AG04450 (cell line): ENCODE measurements at regions not wholly inside any gene's neighbourhood (a gene's known extent, or its start where the extent isn't known, plus 50 kb on each side); places are given as distances from the start of the nearest gene placed in this dataset.

Experiments
- CTCF ChIA-PET: fragments of 300-600, 350-600 bp; formaldehyde crosslinking; extraction: SDS; loops from one replicate; lab custom pipeline; 2022; ENCODE audit warnings: antibody characterized with exemption, inconsistent platforms; lab: Charles Lee
- POLR2A ChIA-PET: fragments of 350-600 bp; formaldehyde crosslinking; extraction: SDS; loops from one replicate; lab custom pipeline; 2021; ENCODE audit warnings: antibody characterized with exemption, inconsistent platforms; lab: Yijun Ruan, JAX
- DNase-seq: peaks from one replicate; pipeline ENCODE4 v3.0.0-alpha.2; 2011; ENCODE audit warnings: low read depth, low spot score
- H3K27ac ChIP-seq: one replicate; pipeline ENCODE4 v1.5.1; 2012; ENCODE audit warnings: low read depth, low read length, control low read depth
- H3K27me3 ChIP-seq: one replicate; pipeline ENCODE4 v1.6.0; 2012; ENCODE audit warnings: low read length; ENCODE audit not compliant: control insufficient read depth, insufficient read depth
- H3K4me3 ChIP-seq: 2 replicates; pipeline ENCODE4 v1.5.1; 2011; ENCODE audit warnings: mild to moderate bottlenecking, low read depth, low read length, control low read depth
- H3K9me3 ChIP-seq: 2 replicates; pipeline ENCODE4 v1.5.1; 2012; ENCODE audit warnings: low read length; ENCODE audit not compliant: control insufficient read depth, insufficient read depth
- TF ChIP-seq, protein P1 (sequence below): IDR thresholded peaks from 2 replicates; pipeline ENCODE4 v1.5.1; 2011; ENCODE audit warnings: low read depth, low read length, control low read depth, inconsistent platforms

DNA sequence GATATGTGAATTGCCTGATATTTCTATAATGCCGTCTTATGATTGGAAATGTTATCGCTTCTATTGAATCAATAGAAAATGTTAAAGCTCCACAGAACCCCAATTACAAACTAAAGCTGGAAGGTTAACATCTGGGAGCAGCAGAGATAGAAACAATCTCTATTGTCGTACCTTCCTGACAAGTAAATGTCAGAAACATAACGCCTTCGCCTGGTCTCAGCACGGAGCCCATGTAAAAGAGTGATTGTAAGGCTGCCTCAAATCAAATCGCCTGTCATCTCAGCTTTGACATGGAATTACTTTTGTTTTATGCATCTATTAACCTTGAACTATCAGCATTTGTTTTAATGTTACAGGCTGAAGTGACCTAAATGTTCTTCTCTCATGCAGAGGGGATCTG lies 885.9 kb upstream of the PIK3C3 start:
- H3K4me3 ChIP-seq = no peak overlapping the region
- TF ChIP-seq, protein P1, sequence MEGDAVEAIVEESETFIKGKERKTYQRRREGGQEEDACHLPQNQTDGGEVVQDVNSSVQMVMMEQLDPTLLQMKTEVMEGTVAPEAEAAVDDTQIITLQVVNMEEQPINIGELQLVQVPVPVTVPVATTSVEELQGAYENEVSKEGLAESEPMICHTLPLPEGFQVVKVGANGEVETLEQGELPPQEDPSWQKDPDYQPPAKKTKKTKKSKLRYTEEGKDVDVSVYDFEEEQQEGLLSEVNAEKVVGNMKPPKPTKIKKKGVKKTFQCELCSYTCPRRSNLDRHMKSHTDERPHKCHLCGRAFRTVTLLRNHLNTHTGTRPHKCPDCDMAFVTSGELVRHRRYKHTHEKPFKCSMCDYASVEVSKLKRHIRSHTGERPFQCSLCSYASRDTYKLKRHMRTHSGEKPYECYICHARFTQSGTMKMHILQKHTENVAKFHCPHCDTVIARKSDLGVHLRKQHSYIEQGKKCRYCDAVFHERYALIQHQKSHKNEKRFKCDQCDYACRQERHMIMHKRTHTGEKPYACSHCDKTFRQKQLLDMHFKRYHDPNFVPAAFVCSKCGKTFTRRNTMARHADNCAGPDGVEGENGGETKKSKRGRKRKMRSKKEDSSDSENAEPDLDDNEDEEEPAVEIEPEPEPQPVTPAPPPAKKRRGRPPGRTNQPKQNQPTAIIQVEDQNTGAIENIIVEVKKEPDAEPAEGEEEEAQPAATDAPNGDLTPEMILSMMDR = no peak
- no peak overlapping the region for H3K27ac ChIP-seq
- CTCF ChIA-PET = no interaction called here
- DNase-seq = no peak
- POLR2A ChIA-PET = no interaction called here
- H3K9me3 ChIP-seq = no peaks in the 10 kb centered on the region
- H3K27me3 ChIP-seq = no peaks in the 10 kb centered on the region

DNA sequence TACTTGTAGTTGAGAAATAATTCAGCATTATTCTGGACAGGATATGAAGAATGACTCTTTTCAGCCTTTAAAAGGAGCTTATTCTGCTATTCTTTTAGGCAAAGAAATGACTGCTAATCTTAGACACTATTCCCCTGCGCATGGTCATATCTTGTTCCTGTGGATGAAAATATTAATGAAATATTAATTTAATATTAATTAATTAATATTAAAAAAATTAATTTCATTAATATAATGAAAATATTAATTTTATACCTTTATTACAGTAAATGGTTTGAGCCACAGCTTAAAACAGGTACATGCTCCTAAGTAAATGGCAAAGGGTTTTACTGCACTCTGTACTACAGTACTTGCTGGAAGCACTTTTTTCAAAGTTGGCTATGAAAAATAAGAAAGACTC lies 890.1 kb upstream of the PIK3C3 start:
- Histone ChIP-seq H3K9me3 (no peaks in the 10 kb centered on the region), H3K27me3 (no peaks in the 10 kb centered on the region), H3K4me3 (no peak overlapping the region), H3K27ac (no peak overlapping the region)
- POLR2A ChIA-PET = no interaction called here
- no peak for DNase-seq
- CTCF ChIA-PET = no interaction called here
- TF ChIP-seq, protein P1 = no peak

DNA sequence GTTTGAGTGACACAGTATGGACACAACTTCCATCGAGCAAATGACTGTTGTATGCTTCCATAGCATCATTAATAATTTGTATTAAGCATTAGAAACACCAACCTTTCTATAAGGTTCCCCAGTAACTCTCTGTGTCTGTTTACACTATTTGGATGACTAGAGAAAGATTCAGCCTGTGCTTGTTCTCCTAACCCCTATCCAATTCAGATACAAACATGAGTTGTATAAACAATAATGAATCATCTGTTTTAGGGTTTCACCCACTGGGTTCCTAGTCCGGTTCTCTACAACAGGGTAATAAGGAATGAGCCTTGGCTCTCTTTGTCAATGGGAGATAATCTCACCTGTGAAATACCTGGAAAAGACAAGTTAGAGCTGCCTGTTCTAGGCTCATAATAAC lies 894.1 kb upstream of the PIK3C3 start:
- TF ChIP-seq, protein P1 = no peak
- H3K4me3 ChIP-seq = no peak overlapping the region
- ChIA-PET CTCF (no interaction called here), POLR2A (no interaction called here)
- no peaks in the 10 kb centered on the region for H3K27me3 ChIP-seq
- H3K9me3 ChIP-seq = no peaks in the 10 kb centered on the region
- no peak overlapping the region for H3K27ac ChIP-seq
- no peak for DNase-seq

DNA sequence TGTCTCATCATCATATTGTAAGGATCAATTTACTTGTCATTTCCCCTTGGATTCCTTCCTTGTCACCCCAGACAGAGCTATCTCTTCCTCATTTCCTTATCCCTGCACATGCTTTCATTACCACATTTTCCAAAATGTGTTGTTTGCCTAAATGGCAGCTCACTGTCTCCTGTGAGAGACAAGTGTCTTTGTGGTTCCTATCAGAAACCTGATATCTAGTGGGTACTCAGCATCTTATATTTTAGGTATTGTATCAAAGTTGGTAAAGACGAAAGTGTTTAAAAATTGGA lies 896.0 kb upstream of the PIK3C3 start:
- no peak for DNase-seq
- CTCF ChIA-PET = interaction anchor here (1.0 kb wide), 1 partner anchor 321 kb away, joined by 3 read pairs; no protein-coding TSS in a partner anchor
- TF ChIP-seq, protein P1 = no peak
- H3K27ac ChIP-seq = no peak overlapping the region
- no peaks in the 10 kb centered on the region for H3K27me3 ChIP-seq
- POLR2A ChIA-PET = no interaction called here
- H3K9me3 ChIP-seq = no peaks in the 10 kb centered on the region
- H3K4me3 ChIP-seq = no peak overlapping the region

DNA sequence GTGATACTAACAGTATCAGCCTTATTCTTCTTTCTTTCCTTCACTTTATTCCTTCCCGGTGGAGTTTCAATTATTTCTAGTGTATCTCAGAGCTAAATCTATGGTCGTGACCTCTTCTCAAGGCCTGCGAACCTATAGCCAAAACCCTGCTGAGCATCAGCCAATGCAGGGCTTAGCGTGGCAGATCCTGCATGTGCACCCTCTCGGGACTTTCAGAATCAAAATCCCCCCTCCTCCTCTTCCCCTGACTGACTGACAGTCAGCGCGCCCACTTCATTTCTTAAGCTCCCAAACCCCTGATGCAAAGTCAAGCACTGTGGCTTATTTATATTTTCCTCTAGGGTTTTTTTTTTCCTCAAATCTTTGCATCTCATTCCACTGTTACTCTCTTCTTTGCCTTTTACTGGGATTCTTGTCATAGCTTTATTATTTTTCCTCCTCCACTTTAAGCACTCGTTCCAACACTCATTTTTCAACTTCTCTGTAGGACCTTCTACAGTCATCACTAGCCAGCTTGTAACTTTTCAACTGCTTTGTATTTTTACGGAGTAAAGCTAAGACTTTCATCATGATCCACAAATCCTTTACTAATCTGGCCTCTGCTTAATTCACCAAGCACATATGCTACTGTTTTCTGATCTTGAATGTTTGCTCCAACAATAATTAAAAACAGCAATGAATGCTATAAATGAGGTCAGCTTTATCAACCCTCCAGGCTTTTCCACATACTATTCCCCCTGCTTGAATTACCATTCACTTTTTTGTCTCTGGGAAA lies 896.5 kb upstream of the PIK3C3 start:
- H3K27me3 ChIP-seq = no peaks in the 10 kb centered on the region
- no peak overlapping the region for H3K4me3 ChIP-seq
- CTCF ChIA-PET = interaction anchor here (1.0 kb wide), 1 partner anchor 321 kb away, joined by 3 read pairs; no protein-coding TSS in a partner anchor
- no peaks in the 10 kb centered on the region for H3K9me3 ChIP-seq
- no peak for DNase-seq
- TF ChIP-seq, protein P1 = no peak
- no peak overlapping the region for H3K27ac ChIP-seq
- POLR2A ChIA-PET = no interaction called here
